B cell (primary cell): ENCODE measurements at regions not wholly inside any gene's neighbourhood (a gene's known extent, or its start where the extent isn't known, plus 50 kb on each side); places are given as distances from the start of the nearest gene placed in this dataset.

Source experiments
- ATAC-seq: fragments of 200-7000 bp; cut with Tn5 transposase; one replicate; pipeline ENCODE4 v1.10.0; 2021; ENCODE audit warnings: low read depth, mild to moderate bottlenecking, moderate number of reproducible peaks, moderate library complexity
- CTCF ChIA-PET: fragments of 350-600 bp; sonication (Branson Sonifier 250); formaldehyde crosslinking; loops from one replicate; lab custom pipeline; 2021; ENCODE audit warnings: antibody characterized with exemption, inconsistent platforms; lab: Charles Lee
- POLR2A ChIA-PET: fragments of 350-600 bp; sonication (Branson Sonifier 250); formaldehyde crosslinking; loops from one replicate; lab custom pipeline; 2021; ENCODE audit warnings: antibody characterized with exemption; lab: Charles Lee
- DNase-seq: peaks from one replicate; pipeline ENCODE4 v3.0.0; 2013
- H2AFZ ChIP-seq: 2 replicates; pipeline ENCODE4 v1.6.1; 2012; ENCODE audit warnings: mild to moderate bottlenecking, low read depth, low read length; ENCODE audit not compliant: insufficient read depth, poor library complexity, severe bottlenecking
- H3K27ac ChIP-seq, 2 donors: 1 replicate in 1 of 2; 2 replicates in 1 of 2; pipeline ENCODE4 v1.5.1; 2012 to 2013; ENCODE audit warnings: low read length in 2 of 2, mild to moderate bottlenecking in 2 of 2, moderate library complexity in 1 of 2
- H3K27me3 ChIP-seq, 4 experiments: fragments of 200-600 bp in 1 of 4; sonication (generic) in 1 of 4; replicated peaks in 1 of 4; 1 replicate in 2 of 4; 2 replicates in 2 of 4; pipeline versions ENCODE4 v1.6.1 to v1.7.0; 2013 to 2016; ENCODE audit warnings: low read length in 3 of 4, mild to moderate bottlenecking in 2 of 4, mixed read lengths in 1 of 4, moderate library complexity in 1 of 4; ENCODE audit not compliant: insufficient read depth in 4 of 4, control insufficient read depth in 3 of 4; ENCODE audit errors: control extremely low read depth in 1 of 4
- H3K36me3 ChIP-seq, 2 experiments: replicated peaks in 1 of 2; 1 replicate in 1 of 2; 2 replicates in 1 of 2; pipeline versions ENCODE4 v1.6.1 to v1.7.1; 2013; ENCODE audit warnings: low read length in 1 of 2; ENCODE audit not compliant: insufficient read depth in 2 of 2, control insufficient read depth in 1 of 2; ENCODE audit errors: control extremely low read depth in 1 of 2, extremely low read depth in 1 of 2
- H3K4me1 ChIP-seq, 2 donors: fragments of 200-600 bp in 1 of 2; sonication (generic) in 1 of 2; 1 replicate in 1 of 2; 2 replicates in 1 of 2; pipeline versions ENCODE4 v1.5.1 to v1.6.1; 2013 to 2017; ENCODE audit warnings: low read length in 2 of 2; ENCODE audit not compliant: control insufficient read depth in 2 of 2, insufficient read depth in 2 of 2
- H3K4me2 ChIP-seq: replicated peaks from 2 replicates; pipeline ENCODE3; 2012; ENCODE audit warnings: mild to moderate bottlenecking, low read depth, low read length; ENCODE audit not compliant: poor library complexity, severe bottlenecking
- H3K4me3 ChIP-seq, 5 experiments: fragments of 200-600 bp in 1 of 5; sonication (generic) in 1 of 5; 1 replicate in 3 of 5; 2 replicates in 2 of 5; pipeline versions ENCODE4 v1.5.1 to v1.7.0; 2011 to 2016; ENCODE audit warnings: low read length in 4 of 5, mild to moderate bottlenecking in 4 of 5, low read depth in 2 of 5, control low read depth in 1 of 5, moderate library complexity in 1 of 5; ENCODE audit not compliant: insufficient read depth in 1 of 5; ENCODE audit errors: control extremely low read depth in 1 of 5, extremely low read depth in 1 of 5
- H3K79me2 ChIP-seq: fragments of 200-600 bp; sonication (generic); one replicate; pipeline ENCODE4 v1.6.0; 2016; ENCODE audit warnings: low read length; ENCODE audit not compliant: control insufficient read depth, insufficient read depth
- H3K9ac ChIP-seq: fragments of 200-600 bp; sonication (generic); 2 replicates; pipeline ENCODE4 v1.6.1; 2017; ENCODE audit warnings: mild to moderate bottlenecking, low read length, moderate library complexity
- H3K9me3 ChIP-seq, 3 donors: one replicate each; pipeline versions ENCODE4 v1.6.1 to v1.7.1; 2013; ENCODE audit warnings: low read length in 2 of 3; ENCODE audit not compliant: control insufficient read depth in 2 of 3, insufficient read depth in 1 of 3; ENCODE audit errors: control extremely low read depth in 1 of 3
- H4K20me1 ChIP-seq: 2 replicates; pipeline ENCODE4 v1.6.0; 2012; ENCODE audit warnings: mild to moderate bottlenecking, low read length; ENCODE audit not compliant: insufficient read depth, control insufficient read depth, poor library complexity, severe bottlenecking
- H3K27ac Mint-ChIP-seq: one replicate; pipeline ENCODE4 v1.8.0; 2021; ENCODE audit warnings: mixed read lengths
- H3K27me3 Mint-ChIP-seq: one replicate; pipeline ENCODE4 v1.8.0; 2021; ENCODE audit warnings: mixed read lengths
- H3K4me1 Mint-ChIP-seq: one replicate; pipeline ENCODE4 v1.8.0; 2021; ENCODE audit warnings: mixed read lengths
- H3K4me3 Mint-ChIP-seq: one replicate; pipeline ENCODE4 v1.8.0; 2021; ENCODE audit warnings: mixed read lengths
- H3K9me3 Mint-ChIP-seq: one replicate; pipeline ENCODE4 v1.8.0; 2022; ENCODE audit warnings: mixed read lengths; ENCODE audit not compliant: insufficient read depth
- EZH2 ChIP-seq: IDR thresholded peaks from 2 replicates; pipeline ENCODE4 v1.6.1; 2012; ENCODE audit warnings: borderline replicate concordance, low read depth, mild to moderate bottlenecking, moderate library complexity, low read length; ENCODE audit not compliant: insufficient read depth, poor library complexity, severe bottlenecking
- WGBS: methylation state at CpG from one replicate; pipeline ENCODE4 v1.1.5; 2013; ENCODE audit warnings: missing lambda C conversion rate; ENCODE audit not compliant: insufficient coverage; 5-methylcytosine and 5-hydroxymethylcytosine counted together
- intact Hi-C: fragments of 100-400 bp; cut with micrococcal nuclease; formaldehyde crosslinking; loops from one replicate; pipeline ENCODE4 v1.10.0; 2022
- TF ChIP-seq, protein P1 (sequence below): fragments of 200-600 bp; IDR thresholded peaks from one replicate; pipeline ENCODE4 v1.8.0; 2022; ENCODE audit warnings: antibody characterized with exemption, mild to moderate bottlenecking

DNA sequence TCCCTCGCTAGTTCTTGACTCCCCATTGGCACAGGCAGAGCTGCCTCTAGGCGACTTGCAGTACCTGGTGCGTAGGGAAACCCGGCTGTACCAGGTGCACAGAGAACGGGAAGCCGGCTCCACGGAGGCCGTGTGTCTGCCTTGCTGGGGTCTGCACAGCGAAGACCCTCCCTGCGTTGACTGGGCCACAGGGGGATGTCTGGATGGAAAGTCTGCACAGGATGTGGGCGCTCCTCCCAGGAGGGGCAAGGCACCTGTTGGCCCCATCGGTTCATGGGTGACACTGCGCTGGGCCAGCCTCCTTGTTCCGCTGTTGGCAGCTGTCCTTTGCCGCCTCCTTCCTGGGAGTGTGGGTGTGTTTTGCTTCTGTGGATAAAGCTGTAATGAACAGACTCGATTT is 138.3 kb downstream of the TEX29 start:
- Histone ChIP-seq H3K79me2 (no peaks in the 10 kb centered on the region), H3K4me2 (no peak overlapping the region), H3K4me1 (no peaks in the 10 kb centered on the region), H3K4me3 (no peak overlapping the region), H3K36me3 (no peaks in the 10 kb centered on the region), H4K20me1 (no peaks in the 10 kb centered on the region), H3K27me3 (peaks cover 0 to 4% (median 0%) of the 10 kb centered on the region in 4 experiments), H3K9ac (no peak overlapping the region), H3K9me3 (peaks cover 0 to 7% (median 0%) of the 10 kb centered on the region in 3 donors), H3K27ac (no peak overlapping the region), H2AFZ (no peak overlapping the region)
- Mint-ChIP-seq H3K4me3 (no peak overlapping the region), H3K9me3 (no peaks in the 10 kb centered on the region), H3K4me1 (peaks cover 3% of the 10 kb centered on the region), H3K27me3 (peaks cover 4% of the 10 kb centered on the region), H3K27ac (no peak overlapping the region)
- ChIA-PET CTCF (no interaction called here), POLR2A (no interaction called here)
- 57% methylated on average over 16 of the region's 16 CpGs for WGBS
- intact Hi-C loops = no loop called here
- no peak for TF ChIP-seq EZH2
- TF ChIP-seq, protein P1, sequence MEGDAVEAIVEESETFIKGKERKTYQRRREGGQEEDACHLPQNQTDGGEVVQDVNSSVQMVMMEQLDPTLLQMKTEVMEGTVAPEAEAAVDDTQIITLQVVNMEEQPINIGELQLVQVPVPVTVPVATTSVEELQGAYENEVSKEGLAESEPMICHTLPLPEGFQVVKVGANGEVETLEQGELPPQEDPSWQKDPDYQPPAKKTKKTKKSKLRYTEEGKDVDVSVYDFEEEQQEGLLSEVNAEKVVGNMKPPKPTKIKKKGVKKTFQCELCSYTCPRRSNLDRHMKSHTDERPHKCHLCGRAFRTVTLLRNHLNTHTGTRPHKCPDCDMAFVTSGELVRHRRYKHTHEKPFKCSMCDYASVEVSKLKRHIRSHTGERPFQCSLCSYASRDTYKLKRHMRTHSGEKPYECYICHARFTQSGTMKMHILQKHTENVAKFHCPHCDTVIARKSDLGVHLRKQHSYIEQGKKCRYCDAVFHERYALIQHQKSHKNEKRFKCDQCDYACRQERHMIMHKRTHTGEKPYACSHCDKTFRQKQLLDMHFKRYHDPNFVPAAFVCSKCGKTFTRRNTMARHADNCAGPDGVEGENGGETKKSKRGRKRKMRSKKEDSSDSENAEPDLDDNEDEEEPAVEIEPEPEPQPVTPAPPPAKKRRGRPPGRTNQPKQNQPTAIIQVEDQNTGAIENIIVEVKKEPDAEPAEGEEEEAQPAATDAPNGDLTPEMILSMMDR = no peak
- DNase-seq = no peak
- ATAC-seq = no peak

DNA sequence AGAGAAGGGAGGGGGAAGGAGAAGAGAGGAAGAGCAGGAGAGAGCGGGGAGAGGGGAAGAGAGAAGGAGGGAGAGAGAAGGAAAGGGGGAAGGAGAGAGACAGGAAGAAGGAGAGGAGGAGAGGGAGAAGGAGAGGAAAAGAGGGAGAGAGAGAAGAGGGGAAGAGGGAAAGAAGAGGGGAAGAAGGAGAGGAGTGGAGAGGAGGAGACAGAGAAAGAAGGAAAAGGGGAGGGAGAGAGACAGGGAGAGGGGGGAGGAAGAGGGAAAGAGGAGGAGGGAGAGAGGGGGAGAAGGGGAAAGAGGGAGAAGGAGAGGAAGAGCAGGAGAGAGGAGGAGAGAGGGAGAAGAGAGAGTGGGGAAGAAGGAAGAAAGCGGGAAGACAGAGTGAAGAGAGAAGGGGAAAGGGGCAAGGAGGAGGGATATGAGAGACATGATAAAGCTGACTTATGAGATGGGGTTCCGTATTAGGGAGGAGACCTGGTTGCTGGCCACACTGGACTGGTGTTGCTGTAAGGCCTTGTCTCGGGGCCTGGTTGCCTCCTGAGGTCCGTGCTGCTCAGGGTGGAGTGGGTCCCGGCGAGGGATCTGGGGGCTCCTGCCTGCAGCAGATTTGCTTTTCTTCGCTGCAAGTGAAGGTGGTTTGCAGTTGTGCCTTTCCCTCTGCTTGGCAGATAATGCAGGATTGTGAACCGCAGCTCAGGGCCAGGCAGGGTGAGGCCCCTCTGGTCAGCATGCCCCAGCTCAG is 139.5 kb downstream of the TEX29 start:
- Histone ChIP-seq H4K20me1 (no peaks in the 10 kb centered on the region), H3K9me3 (peaks cover 0 to 7% (median 0%) of the 10 kb centered on the region in 3 donors), H2AFZ (no peak overlapping the region), H3K9ac (no peak overlapping the region), H3K4me2 (no peak overlapping the region), H3K79me2 (no peaks in the 10 kb centered on the region), H3K4me3 (no peak overlapping the region), H3K27me3 (peaks cover 0 to 4% (median 0%) of the 10 kb centered on the region in 4 experiments), H3K4me1 (no peaks in the 10 kb centered on the region), H3K27ac (no peak overlapping the region), H3K36me3 (no peaks in the 10 kb centered on the region)
- intact Hi-C loops = no loop called here
- peaks cover 3% of the 10 kb centered on the region for H3K4me1 Mint-ChIP-seq
- no peak for TF ChIP-seq EZH2
- TF ChIP-seq, protein P1 = no peak
- H3K4me3 Mint-ChIP-seq = no peak overlapping the region
- DNase-seq = no peak
- no peak overlapping the region for H3K27ac Mint-ChIP-seq
- WGBS = 91% methylated on average over 9 of the region's 9 CpGs
- peaks cover 4% of the 10 kb centered on the region for H3K27me3 Mint-ChIP-seq
- ChIA-PET CTCF (no interaction called here), POLR2A (no interaction called here)
- H3K9me3 Mint-ChIP-seq = no peaks in the 10 kb centered on the region
- ATAC-seq = no peak
